ENCODE measurements at regions not wholly inside any gene's neighbourhood (a gene's known extent, or its start where the extent isn't known, plus 50 kb on each side); places are given as distances from the start of the nearest gene placed in this dataset.

- Histone ChIP-seq H3K27ac (no peak overlapping the region), H3K4me3 (no peak overlapping the region), H3K9me3 (ENCODE audit: insufficient read depth, low read depth) (no peaks in the 10 kb centered on the region), H3K79me2 (ENCODE audit: low read depth) (no peaks in the 10 kb centered on the region), H3K9me2 (ENCODE audit: insufficient read depth) (no peaks in the 10 kb centered on the region), H2AFZ (no peak overlapping the region), H3K4me2 (no peak overlapping the region), H3K27me3 (ENCODE audit: insufficient read depth, low read depth) (peaks cover 12% of the 10 kb centered on the region; the same call in 1 of the 2 replicates), H3F3A (ENCODE audit: insufficient read depth, low read depth) (no peaks in the 10 kb centered on the region), H4K20me1 (ENCODE audit: insufficient read depth) (no peaks in the 10 kb centered on the region), H3K4me1 (replicated peaks; ENCODE audit: insufficient read depth) (no peaks in the 10 kb centered on the region), H3K36me3 (ENCODE audit: low read depth) (no peaks in the 10 kb centered on the region)
- BruUV-seq (replicated peaks), result no TSS peak
- ChIA-PET CTCF (no interaction called here), POLR2A (ENCODE audit: unreplicated experiment) (no interaction called here)
- intact Hi-C loops (cut with micrococcal nuclease; ENCODE audit: unreplicated experiment), result no loop called here
- DNase-seq, result no peak
- TF ChIP-seq CTCF (conservative IDR thresholded peaks at IDR 0.05) (no peak), EZH2 (IDR thresholded peaks at IDR 0.05; ENCODE audit: low read depth) (no peak)
Observed at GRCh38 chr11:114815176-114815575, 136.8 kb downstream of the NXPE2 start.

GRCh38 chr11:114815761-114816160, 137.4 kb downstream of the NXPE2 start:
- no peak overlapping the region for H3K4me2 ChIP-seq
- no peak overlapping the region for H3K4me3 ChIP-seq
- no peaks in the 10 kb centered on the region for H3K79me2 ChIP-seq (ENCODE audit: low read depth)
- no peaks in the 10 kb centered on the region for H3K4me1 ChIP-seq (replicated peaks; ENCODE audit: insufficient read depth)
- ChIA-PET CTCF (no interaction called here), POLR2A (ENCODE audit: unreplicated experiment) (no interaction called here)
- no peaks in the 10 kb centered on the region for H3F3A ChIP-seq (ENCODE audit: insufficient read depth, low read depth)
- H3K27me3 ChIP-seq (ENCODE audit: insufficient read depth, low read depth), result peaks cover 17% of the 10 kb centered on the region; the same call in 1 of the 2 replicates
- no peak for DNase-seq
- no TSS peak for BruUV-seq (replicated peaks)
- intact Hi-C loops (cut with micrococcal nuclease; ENCODE audit: unreplicated experiment), result no loop called here
- no peaks in the 10 kb centered on the region for H3K9me2 ChIP-seq (ENCODE audit: insufficient read depth)
- no peaks in the 10 kb centered on the region for H3K36me3 ChIP-seq (ENCODE audit: low read depth)
- no peak overlapping the region for H3K27ac ChIP-seq
- no peaks in the 10 kb centered on the region for H3K9me3 ChIP-seq (ENCODE audit: insufficient read depth, low read depth)
- TF ChIP-seq EZH2 (IDR thresholded peaks at IDR 0.05; ENCODE audit: low read depth) (no peak), CTCF (conservative IDR thresholded peaks at IDR 0.05) (no peak)
- H4K20me1 ChIP-seq (ENCODE audit: insufficient read depth), result no peaks in the 10 kb centered on the region
- H2AFZ ChIP-seq, result no peak overlapping the region

GRCh38 chr11:114816791-114817190, 138.5 kb downstream of the NXPE2 start:
- Histone ChIP-seq H4K20me1 (ENCODE audit: insufficient read depth) (no peaks in the 10 kb centered on the region), H3K4me1 (replicated peaks; ENCODE audit: insufficient read depth) (no peaks in the 10 kb centered on the region), H3K27me3 (ENCODE audit: insufficient read depth, low read depth) (peaks cover 23% of the 10 kb centered on the region), H3K36me3 (ENCODE audit: low read depth) (no peaks in the 10 kb centered on the region), H3K27ac (no peak overlapping the region), H2AFZ (no peak overlapping the region), H3K4me3 (no peak overlapping the region), H3K4me2 (no peak overlapping the region), H3K79me2 (ENCODE audit: low read depth) (no peaks in the 10 kb centered on the region), H3F3A (ENCODE audit: insufficient read depth, low read depth) (no peaks in the 10 kb centered on the region), H3K9me2 (ENCODE audit: insufficient read depth) (no peaks in the 10 kb centered on the region), H3K9me3 (ENCODE audit: insufficient read depth, low read depth) (no peaks in the 10 kb centered on the region)
- no TSS peak for BruUV-seq (replicated peaks)
- intact Hi-C loops (cut with micrococcal nuclease; ENCODE audit: unreplicated experiment), result no loop called here
- TF ChIP-seq CTCF (conservative IDR thresholded peaks at IDR 0.05) (no peak), EZH2 (IDR thresholded peaks at IDR 0.05; ENCODE audit: low read depth) (no peak)
- ChIA-PET POLR2A (ENCODE audit: unreplicated experiment) (no interaction called here), CTCF (no interaction called here)
- no peak for DNase-seq

Measured in PC-9 (cell line).